ENCODE measurements at regions not wholly inside any gene's neighbourhood (a gene's known extent, or its start where the extent isn't known, plus 50 kb on each side); places are given as distances from the start of the nearest gene placed in this dataset.

GRCh38 chr12:75837700-75838099, 193.9 kb downstream of the PHLDA1 start:
- DNase-seq (ENCODE audit: low read depth in 2 of 2): no peak

GRCh38 chr12:75836533-75836932, 195.0 kb downstream of the PHLDA1 start:
- no peak for DNase-seq (ENCODE audit: low read depth in 2 of 2)

GRCh38 chr12:75834591-75834990, 197.0 kb downstream of the PHLDA1 start:
- no peak for DNase-seq (ENCODE audit: low read depth in 2 of 2)

- DNase-seq (ENCODE audit: low read depth in 2 of 2): no peak
These were observed 198.3 kb downstream of the PHLDA1 start for GRCh38 chr12:75833268-75833667.

GRCh38 chr12:75831402-75831801, 200.2 kb downstream of the PHLDA1 start:
- no peak for DNase-seq (ENCODE audit: low read depth in 2 of 2)

GRCh38 chr12:75827061-75827460, 204.5 kb downstream of the PHLDA1 start:
- DNase-seq (ENCODE audit: low read depth in 2 of 2): no peak

GRCh38 chr12:75825686-75826085, 205.9 kb downstream of the PHLDA1 start:
- DNase-seq (ENCODE audit: low read depth in 2 of 2): peak; percentile 91 to 92

- peak; percentile 60 to 62 for DNase-seq (ENCODE audit: low read depth in 2 of 2)
These were observed 208.1 kb downstream of the PHLDA1 start for GRCh38 chr12:75823475-75823874.

- DNase-seq (ENCODE audit: low read depth in 2 of 2): no peak
These were observed 209.2 kb downstream of the PHLDA1 start for GRCh38 chr12:75822416-75822815.

- DNase-seq (ENCODE audit: low read depth in 2 of 2): peak in 1 of 2 experiments; percentile 40
These were observed 210.6 kb downstream of the PHLDA1 start for GRCh38 chr12:75820848-75821578.

GRCh38 chr12:75820071-75820470, 211.5 kb downstream of the PHLDA1 start:
- DNase-seq (ENCODE audit: low read depth in 2 of 2): no peak

- no peak for DNase-seq (ENCODE audit: low read depth in 2 of 2)
These were observed 212.1 kb downstream of the PHLDA1 start for GRCh38 chr12:75819512-75819911.

- DNase-seq (ENCODE audit: low read depth in 2 of 2): no peak
These were observed 212.7 kb downstream of the PHLDA1 start for GRCh38 chr12:75818863-75819262.

- no peak for DNase-seq (ENCODE audit: low read depth in 2 of 2)
These were observed 214.7 kb downstream of the PHLDA1 start for GRCh38 chr12:75816897-75817296.

GRCh38 chr12:75815756-75816155, 215.8 kb downstream of the PHLDA1 start:
- no peak for DNase-seq (ENCODE audit: low read depth in 2 of 2)

GRCh38 chr12:75814851-75815754, 216.5 kb downstream of the PHLDA1 start:
- peak; percentile 83 to 87 for DNase-seq (ENCODE audit: low read depth in 2 of 2)

- no peak for DNase-seq (ENCODE audit: low read depth in 2 of 2)
These were observed 218.5 kb downstream of the PHLDA1 start for GRCh38 chr12:75813072-75813471.

- DNase-seq (ENCODE audit: low read depth in 2 of 2): peak; percentile 85 to 86
These were observed 219.1 kb downstream of the PHLDA1 start for GRCh38 chr12:75812271-75813018.

- no peak for DNase-seq (ENCODE audit: low read depth in 2 of 2)
These were observed 221.8 kb downstream of the PHLDA1 start for GRCh38 chr12:75809746-75810145.

GRCh38 chr12:75807494-75807893, 224.1 kb downstream of the PHLDA1 start:
- DNase-seq (ENCODE audit: low read depth in 2 of 2): no peak

- DNase-seq (ENCODE audit: low read depth in 2 of 2): no peak
These were observed 225.7 kb downstream of the PHLDA1 start for GRCh38 chr12:75805905-75806304.

GRCh38 chr12:75805320-75805719, 226.3 kb downstream of the PHLDA1 start:
- DNase-seq (ENCODE audit: low read depth in 2 of 2): no peak
